Fibroblast of skin of right biceps (primary cell): ENCODE measurements at regions not wholly inside any gene's neighbourhood (a gene's known extent, or its start where the extent isn't known, plus 50 kb on each side); places are given as distances from the start of the nearest gene placed in this dataset.

ENCODE experiments used
- DNase-seq: peaks from one replicate; pipeline ENCODE4 v3.0.0-alpha.2; 2013

GRCh38 chr5:61969755-61970154 lies 336.3 kb upstream of the KIF2A start:
- DNase-seq: peak; percentile 75

GRCh38 chr5:61970218-61970617 lies 335.8 kb upstream of the KIF2A start:
- no peak for DNase-seq

GRCh38 chr5:61974680-61975079 lies 331.3 kb upstream of the KIF2A start:
- no peak for DNase-seq

- no peak for DNase-seq
Measured at GRCh38 chr5:61981886-61982285, 324.1 kb upstream of the KIF2A start.

GRCh38 chr5:61991430-61991829 lies 314.6 kb upstream of the KIF2A start:
- no peak for DNase-seq

- DNase-seq: peak; percentile 66
Measured at GRCh38 chr5:61991866-61992265, 314.1 kb upstream of the KIF2A start.

DNA sequence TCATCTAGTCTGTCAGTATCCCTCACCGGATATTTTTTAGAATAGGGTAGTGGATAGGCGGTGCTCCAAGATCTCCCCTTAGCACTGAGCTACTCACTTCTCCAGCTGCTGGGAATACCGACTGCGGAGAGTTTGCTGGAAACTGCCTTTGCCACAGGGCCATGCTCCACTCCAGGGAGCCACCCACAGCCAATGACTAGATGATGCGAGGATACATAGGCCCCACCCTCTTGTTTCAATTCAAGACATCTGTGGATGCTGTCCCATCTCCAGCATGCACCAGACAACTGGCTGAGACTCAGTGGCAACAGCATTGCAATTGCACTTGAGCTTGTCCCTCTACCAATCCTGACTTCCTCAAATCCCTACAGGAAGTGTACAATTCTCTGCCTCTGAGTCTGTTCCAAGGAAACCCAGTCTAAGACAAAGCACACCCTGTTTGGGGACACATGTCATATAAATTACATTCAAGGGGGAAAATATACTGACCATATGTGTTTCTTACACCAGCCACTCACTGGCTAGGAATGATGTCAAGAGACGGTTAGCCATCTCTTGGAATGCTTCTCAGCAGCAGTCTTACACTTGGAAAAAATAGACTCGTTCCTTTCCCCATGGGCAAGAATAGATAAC lies 312.6 kb upstream of the KIF2A start:
- peak; percentile 66 for DNase-seq

GRCh38 chr5:61994171-61994570 lies 311.8 kb upstream of the KIF2A start:
- DNase-seq: peak; percentile 17

GRCh38 chr5:61995486-61995885 lies 310.5 kb upstream of the KIF2A start:
- DNase-seq: peak; percentile 41

DNA sequence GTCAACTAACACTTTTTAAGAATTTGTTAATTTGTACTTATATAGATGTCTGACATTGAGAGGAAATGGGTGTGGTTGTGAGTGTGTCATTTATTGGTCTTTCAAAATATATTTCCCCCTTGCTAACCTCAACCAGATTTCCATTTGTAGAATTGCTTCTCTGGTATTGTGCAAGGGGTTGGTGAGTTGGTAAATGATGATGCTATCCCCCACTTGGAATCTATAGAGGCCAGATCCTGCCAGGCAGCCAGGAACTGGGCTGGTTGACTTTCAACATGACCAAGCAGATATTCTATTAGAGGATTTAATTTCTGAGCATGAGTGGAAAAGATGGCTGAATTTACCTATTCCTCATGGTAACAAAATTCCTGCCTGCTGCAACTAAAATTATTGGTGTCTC lies 306.6 kb upstream of the KIF2A start:
- DNase-seq: peak; percentile 32

GRCh38 chr5:62000646-62001045 lies 305.4 kb upstream of the KIF2A start:
- no peak for DNase-seq

DNA sequence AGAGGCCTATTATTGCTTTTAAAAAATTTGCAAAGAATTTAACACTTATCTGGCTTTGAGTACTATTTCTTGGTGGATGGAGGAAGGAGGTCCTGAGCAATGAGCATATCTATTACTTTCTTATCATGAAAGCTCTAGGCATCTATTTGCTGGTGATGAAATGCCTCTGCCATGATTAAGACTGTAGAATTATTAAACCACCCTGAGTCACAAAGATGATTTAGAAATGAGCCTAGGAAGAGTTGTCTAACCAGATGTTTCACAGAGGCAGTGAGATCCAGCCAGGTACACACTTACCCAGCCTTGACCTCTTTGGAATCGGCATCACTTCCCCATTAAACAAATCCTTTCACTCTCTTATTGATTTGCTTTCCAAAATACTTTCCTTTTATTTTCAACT lies 304.4 kb upstream of the KIF2A start:
- DNase-seq: no peak

- DNase-seq: no peak
Measured at GRCh38 chr5:62002436-62002835, 303.6 kb upstream of the KIF2A start.

DNA sequence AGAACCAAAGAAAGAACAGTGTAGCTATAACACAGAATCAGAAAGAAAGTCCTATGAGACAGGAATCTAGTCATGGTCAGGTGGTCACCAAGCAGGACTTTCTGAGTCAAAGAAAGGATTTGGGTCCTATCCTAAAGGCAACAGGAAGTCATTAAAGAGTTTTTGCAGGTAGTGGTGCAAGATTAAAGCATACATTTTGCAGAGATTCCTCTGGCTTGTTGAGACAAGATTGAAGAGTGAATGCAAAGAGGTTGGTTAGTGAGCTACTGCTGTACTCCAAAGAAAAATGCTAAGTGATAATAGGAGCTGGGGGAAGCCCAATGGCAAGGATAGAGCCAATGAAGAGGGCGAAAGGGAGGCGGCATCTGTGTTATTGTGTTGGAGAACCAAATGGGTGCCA lies 300.5 kb upstream of the KIF2A start:
- no peak for DNase-seq

GRCh38 chr5:62007457-62007856 lies 298.5 kb upstream of the KIF2A start:
- DNase-seq: no peak

DNA sequence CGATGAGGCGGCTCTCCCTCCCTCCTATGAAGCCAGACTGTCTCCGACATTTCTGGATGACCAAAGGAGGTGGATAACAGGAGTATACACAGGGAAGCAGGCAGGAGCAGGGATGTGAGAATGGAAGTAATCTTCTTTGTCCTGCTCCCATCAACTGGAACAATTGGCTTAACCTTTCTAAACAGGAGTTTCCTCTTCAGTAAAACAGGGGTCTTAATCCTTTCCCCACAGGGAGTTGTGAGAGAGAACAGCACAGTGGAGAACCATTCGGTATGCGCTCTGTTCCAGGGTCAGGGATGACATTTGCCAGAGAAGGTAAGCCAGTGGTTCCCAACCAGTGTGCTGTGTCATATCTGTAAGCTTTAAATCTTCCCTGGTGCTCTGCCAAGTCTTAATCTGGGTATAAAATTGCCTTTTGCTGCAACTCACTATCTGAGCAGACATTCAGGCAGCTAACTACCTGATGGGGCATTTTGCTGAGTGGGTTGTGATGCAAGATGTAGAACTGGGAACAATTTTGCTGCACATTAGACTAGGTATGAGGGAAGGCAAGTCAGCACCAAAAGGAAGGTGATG lies 294.8 kb upstream of the KIF2A start:
- DNase-seq: no peak

GRCh38 chr5:62017092-62017491 lies 288.9 kb upstream of the KIF2A start:
- peak; percentile 29 for DNase-seq

DNA sequence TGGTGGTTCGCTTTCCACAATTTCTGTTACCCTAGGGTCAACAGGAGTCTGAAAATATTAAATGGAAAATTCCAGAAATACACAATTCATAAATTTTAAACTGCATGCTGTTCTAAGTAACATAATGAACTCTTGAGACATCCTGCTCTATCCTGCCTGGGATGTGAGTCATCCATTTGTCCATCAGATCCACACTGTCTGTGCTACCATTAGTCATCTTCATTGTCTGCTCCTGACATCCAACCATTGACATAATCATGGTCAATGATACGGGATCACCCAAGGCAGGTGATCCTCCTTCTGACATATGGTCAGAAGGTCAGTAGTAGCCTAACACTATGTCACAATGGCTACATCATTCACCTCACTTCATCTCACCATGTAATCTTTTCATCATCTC lies 276.7 kb upstream of the KIF2A start:
- DNase-seq: peak; percentile 48

DNA sequence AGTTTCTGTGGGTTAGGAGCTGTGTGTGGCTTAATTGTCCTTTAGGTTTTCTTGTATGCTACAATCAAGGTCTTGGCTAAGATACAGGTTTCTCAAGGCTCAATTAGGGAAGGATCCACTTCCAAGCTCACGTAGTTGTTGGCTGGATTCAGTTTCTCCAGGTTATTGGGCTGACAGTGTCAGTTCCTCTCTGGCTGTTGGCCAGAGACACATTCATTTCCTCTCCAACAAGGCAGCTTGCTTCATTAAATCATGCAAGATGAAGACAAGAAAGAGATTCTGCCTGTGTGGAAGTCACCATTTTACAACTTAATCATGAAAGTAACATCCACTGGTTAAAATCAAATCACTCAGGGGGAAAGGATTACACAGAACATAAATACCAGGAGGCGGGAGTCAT lies 275.7 kb upstream of the KIF2A start:
- peak; percentile 22 for DNase-seq

- DNase-seq: no peak
Measured at GRCh38 chr5:62038024-62038423, 268.0 kb upstream of the KIF2A start.

DNA sequence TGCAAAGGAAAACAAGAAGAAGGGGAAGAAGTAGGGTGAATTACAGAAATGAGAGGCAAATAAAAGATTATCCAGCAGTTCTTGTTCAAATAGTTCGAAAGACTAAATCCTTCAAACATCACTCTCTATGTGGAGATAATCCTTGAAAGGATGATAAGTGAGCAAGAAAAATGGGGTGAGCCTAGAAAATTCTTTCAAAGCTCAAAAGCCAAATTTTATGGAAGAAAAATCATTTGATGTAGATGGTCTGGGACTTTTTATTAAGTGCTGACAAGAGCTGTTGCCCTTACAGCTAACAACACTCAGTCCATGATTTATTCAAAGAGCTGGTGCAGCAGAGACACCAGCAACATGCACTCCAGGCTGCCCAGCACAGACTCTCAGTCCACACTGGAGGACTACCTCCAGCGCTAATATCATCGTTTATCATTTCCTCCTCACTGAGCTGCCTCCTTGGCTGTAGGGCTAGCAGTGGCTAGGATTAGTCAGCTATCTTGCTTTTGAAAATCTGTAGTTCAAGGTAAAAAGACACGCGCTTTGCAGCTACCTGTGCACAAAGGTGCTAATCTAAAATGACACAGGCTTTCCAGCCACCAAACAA lies 264.8 kb upstream of the KIF2A start:
- DNase-seq: no peak

DNA sequence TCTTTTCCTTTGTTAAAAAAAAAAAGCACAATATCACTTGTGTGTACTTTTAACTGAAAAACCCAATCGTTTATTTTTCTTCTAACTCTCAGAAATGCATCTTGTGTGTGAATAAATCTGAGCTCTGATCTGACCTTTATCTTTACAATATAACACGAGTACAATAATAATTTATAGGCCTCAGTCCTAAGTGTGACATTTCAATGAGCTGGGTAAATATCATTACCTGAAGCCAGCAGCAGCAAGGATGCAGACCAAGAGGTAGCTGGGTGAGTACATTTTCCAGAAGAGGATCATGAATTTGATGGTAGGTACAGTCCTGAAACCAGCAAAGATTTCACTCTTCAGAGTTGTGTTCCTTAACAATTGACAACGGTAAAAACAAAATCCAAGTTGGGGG lies 264.0 kb upstream of the KIF2A start:
- DNase-seq: no peak

- DNase-seq: no peak
Measured at GRCh38 chr5:62043289-62044280, 262.4 kb upstream of the KIF2A start.

- no peak for DNase-seq
Measured at GRCh38 chr5:62044989-62045388, 261.0 kb upstream of the KIF2A start.
